ENCODE measurements at regions not wholly inside any gene's neighbourhood (a gene's known extent, or its start where the extent isn't known, plus 50 kb on each side); places are given as distances from the start of the nearest gene placed in this dataset.
"Not testable (repeated sequence)": the region's sequence is repeated elsewhere in the genome, so short reads cannot be mapped to it uniquely, and the experiment has no call there.

GRCh38 chr1:99062192-99062591 is 57.5 kb upstream of the PLPPR5 start:
- no peak for DNase-seq (ENCODE audit: low spot score)

DNA sequence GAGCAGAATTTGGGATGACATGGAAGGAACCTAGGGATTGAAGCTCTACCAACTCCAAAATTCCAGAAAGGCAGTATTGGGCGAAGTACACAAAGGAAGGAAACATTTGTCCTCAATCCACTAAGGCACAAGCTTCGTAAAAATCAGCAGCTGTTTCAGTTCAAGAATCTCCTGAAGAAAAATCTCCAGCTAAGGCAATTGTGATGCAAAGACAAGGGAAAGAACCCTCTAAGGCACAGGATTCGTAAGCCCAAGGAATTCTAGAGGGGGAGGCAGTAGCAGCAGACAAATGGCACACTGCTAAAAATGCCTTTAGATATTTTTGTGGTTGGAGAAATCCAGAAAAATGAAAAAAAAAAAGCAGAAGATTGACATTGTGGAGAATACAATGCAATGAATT is 64.5 kb upstream of the PLPPR5 start:
- DNase-seq (ENCODE audit: low spot score): no peak

- not testable (repeated sequence) for DNase-seq (ENCODE audit: low spot score)
Measured at GRCh38 chr1:99078529-99078928, 73.9 kb upstream of the PLPPR5 start.

DNA sequence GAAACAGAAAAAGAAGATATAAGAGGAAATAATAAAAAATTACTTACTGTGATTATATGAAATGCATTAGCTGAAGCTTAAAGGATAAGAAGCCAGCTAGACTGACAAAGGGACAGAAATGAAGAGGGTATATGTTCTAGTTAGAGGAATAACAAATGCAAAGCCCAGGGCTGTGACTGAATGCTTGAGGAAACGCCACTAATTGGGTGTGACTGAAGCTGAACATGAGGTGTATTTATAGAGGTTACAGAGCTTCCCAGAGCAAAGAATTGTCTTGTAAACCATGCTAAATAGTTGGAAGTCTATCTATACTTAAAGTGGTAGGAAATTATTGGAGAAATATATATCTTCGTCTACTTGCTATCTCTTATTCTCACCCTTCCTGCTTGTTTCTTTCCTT is 77.7 kb upstream of the PLPPR5 start:
- DNase-seq (ENCODE audit: low spot score): no peak

DNA sequence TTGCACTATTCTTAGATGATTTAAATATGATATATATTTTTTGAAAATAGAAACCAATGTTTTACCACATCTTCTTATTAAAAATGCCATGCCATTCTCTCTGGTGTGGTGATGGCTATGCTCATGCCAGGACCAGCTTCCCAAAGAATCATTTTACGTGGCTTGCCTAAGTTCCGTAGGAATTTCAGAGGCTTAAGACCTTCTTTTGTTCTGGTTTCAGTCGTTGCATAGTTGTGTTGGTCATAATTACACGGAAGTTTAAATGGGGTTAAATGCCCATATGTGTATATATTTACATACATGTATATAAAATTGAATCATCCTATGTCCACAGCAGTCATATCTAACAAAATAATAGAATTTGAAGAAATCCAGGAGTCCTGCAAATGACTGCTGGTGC is 78.7 kb upstream of the PLPPR5 start:
- no peak for DNase-seq (ENCODE audit: low spot score)

GRCh38 chr1:99084562-99084961 is 79.9 kb upstream of the PLPPR5 start:
- no peak for DNase-seq (ENCODE audit: low spot score)

- no peak for DNase-seq (ENCODE audit: low spot score)
Measured at GRCh38 chr1:99086057-99086456, 81.4 kb upstream of the PLPPR5 start.

GRCh38 chr1:99098589-99098988 is 93.9 kb upstream of the PLPPR5 start:
- no peak for DNase-seq (ENCODE audit: low spot score)

DNA sequence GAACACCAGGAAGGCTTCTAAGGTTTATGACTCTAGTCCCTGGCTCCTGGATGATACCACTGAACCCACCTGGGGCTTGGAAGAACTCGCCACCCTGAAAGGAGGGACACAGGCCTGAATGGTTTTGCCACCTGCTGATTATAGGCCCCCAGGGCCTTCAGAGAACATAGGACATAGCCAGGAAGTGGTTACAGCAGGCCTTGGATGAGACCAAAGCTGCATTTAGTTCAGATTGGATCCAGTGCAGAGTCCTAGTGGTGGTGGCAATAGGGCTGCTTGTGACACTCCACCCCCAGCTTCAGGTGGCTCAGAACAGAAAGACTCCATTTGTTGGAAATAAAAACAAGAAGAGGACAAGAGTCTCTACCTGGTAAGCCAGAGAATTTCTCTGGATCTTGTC is 101.6 kb upstream of the PLPPR5 start:
- no peak for DNase-seq (ENCODE audit: low spot score)

DNA sequence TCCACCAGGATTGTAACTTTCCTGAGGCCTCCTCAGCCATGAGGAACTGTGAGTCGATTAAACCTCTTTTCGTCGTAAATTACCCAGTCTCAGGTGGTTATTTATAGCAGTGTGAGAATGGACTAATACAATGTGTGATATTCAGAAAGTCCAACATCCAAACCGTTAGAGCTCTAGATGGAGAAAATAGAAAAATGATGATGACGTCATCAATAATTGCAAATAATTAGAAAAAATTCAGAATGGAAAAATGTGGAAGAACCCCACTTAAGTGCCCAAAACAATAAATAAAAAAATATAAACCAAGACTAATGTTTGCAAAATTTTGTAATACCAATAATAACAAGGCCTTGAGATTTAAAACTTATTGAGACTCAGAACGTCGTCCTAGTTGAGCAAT is 103.0 kb upstream of the PLPPR5 start:
- no peak for DNase-seq (ENCODE audit: low spot score)

- DNase-seq (ENCODE audit: low spot score): no peak
Measured at GRCh38 chr1:99110140-99111041, 105.7 kb upstream of the PLPPR5 start.

GRCh38 chr1:99115231-99115630 is 110.6 kb upstream of the PLPPR5 start:
- no peak for DNase-seq (ENCODE audit: low spot score)

DNA sequence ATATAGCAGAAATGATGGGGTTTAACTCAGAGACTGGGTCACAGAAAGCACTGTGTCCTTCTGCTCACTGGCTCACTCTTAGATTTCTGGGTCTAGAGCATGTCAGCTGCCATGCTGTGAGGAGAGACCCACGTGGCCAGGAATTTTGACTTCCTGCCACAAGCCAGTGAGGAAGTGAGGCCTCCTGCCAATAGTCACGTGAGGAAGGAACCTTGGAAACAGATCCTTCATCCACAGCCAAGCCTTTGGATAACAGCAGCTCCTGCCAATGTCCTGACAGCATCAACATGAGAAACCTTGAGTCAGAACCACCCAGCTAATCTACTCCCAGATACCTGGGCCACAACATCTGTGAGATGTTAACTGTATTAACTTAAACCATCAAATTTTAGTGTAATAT is 114.5 kb upstream of the PLPPR5 start:
- DNase-seq (ENCODE audit: low spot score): no peak

DNA sequence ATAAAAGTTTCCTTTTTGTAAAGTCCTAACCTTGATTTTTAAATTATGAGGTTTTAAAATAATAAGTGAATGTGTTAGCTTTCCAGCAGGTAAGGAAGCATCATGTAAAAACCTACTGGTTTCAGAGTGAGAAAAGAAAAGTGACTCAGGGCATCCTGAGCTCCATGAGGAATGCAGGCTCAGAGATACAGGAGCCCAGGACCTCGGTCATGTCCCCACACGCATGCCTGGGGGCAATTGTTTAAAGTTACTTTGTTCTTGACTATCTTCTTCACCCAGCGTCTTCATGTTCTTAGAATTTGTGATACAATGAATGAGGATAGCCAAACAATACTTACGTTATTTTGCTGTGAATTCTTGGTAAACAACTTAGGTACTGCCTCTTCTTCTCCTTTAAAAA is 117.4 kb upstream of the PLPPR5 start:
- DNase-seq (ENCODE audit: low spot score): no peak

DNA sequence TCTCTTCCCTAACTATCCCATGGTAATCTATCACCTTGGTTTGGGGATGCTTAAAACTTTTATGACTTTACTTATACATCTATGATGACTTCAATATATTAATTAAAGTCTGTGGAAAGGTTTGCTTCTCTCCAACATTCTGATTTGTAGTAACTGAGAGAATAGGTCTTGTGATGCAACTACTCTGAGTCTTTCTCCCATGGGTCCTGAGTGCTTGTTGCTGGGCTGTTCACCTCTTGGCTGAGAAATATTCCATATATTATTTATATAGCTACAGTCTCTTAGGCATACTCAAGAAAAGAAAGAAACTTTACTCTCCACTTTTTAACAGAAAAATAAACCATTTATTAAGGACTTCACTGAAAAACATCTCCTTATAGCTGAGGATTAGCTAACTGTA is 119.3 kb upstream of the PLPPR5 start:
- DNase-seq (ENCODE audit: low spot score): no peak

DNA sequence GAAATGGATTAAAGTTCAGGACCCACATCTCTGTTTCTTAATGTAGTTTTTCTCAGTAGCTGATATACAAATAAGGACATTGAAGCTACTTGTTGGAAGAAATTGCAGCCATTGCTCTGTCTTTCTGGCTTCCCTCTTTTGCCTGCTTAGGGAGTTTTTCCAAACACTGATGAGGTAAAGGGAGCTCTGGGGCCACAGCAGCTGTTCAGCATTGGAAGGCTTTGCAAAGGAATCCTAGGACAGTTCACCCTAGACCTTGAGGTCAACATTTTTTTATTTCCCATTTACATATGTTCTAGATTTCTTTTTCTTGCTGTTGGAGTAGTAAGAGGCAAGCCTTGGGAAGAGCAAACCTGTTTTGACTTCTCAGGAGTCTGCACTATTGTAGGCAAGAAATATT is 126.9 kb upstream of the PLPPR5 start:
- DNase-seq (ENCODE audit: low spot score): no peak

GRCh38 chr1:99133756-99134500 is 129.3 kb upstream of the PLPPR5 start:
- DNase-seq (ENCODE audit: low spot score): no peak

DNA sequence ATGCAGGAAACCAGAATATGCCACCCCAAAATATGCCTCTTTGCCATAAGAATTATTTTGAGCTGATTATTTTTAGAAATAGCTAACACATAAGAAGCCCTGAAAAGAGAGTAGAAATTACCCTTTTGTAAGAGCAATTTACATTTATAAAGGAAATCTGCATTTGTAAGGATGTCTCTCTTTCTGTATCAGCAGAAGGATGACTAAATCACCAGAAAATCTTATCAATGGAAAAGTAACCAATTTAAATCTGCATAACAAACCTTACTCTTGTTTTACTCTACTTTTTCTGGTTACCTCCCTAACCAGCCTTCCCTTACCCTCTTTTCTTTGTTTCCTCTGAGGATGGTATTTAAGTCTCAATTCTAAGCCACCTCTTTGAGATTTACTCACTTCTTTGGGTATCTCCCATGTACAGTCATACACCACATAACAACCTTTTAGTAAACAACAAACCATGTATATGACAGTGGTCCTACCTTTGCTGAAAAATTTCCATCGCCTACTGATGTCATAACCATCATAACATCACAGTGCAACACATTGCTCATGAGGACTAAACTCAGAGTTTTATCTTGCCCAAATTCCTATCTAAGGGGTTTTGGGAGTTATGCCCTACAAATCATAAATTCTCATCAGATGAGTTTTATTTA is 126.6 kb upstream of the PLPPR4 start:
- no peak for DNase-seq (ENCODE audit: low spot score)

GRCh38 chr1:99139876-99140275 is 124.4 kb upstream of the PLPPR4 start:
- DNase-seq (ENCODE audit: low spot score): no peak

DNA sequence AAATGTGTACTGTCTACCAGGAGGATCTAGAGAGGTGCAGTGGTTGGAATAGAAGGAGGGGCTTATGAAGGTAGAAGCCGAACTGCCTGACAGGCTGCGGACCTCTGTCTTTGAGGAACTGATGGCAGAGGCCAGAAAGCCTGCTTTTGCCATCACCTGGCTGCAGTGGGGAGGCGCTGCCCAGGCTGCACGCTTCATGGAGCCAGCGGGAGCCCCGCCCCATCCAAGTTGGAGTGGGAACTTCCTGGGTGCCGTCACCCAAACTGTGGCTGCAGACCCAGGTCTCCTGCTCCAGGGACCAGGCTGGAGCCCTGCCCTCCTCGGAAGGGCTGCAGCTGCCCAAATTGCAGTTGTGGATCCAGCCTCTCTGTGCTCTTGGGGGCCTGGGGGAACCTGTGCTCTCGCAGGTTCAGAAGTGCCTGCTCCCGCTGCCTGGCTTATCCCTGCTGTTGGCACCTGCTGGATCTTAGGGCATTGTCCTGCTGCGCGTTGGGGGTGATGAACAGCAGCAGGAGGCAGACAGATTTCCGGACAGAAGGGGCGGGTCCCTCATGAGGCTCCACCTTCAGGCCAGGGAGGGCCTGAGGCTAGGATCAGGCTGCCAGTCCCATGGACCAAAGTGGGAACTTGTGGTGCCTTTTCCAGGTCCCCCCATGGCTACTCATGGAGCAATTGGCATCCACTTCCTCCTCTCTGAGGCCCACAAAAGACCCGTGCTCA is 118.0 kb upstream of the PLPPR4 start:
- DNase-seq (ENCODE audit: low spot score): no peak

DNA sequence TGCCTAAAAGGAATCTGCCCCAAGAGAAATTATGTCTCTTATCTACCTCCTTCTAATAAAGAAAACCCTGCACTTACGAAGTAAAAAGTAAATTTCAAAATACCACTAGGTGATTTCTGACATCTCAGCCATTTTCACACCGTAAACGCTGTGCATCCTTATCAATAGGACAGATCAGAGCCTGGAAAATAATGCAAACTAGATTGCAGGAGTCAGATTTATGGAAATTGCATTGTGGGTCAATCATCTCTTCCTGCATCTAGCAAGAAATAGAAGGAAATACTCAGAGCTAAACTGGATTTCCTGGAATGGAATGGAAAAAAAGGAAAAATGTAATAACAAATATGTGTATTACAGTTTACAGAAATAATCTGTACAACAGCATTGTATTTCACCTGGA is 114.3 kb upstream of the PLPPR4 start:
- DNase-seq (ENCODE audit: low spot score): no peak

DNA sequence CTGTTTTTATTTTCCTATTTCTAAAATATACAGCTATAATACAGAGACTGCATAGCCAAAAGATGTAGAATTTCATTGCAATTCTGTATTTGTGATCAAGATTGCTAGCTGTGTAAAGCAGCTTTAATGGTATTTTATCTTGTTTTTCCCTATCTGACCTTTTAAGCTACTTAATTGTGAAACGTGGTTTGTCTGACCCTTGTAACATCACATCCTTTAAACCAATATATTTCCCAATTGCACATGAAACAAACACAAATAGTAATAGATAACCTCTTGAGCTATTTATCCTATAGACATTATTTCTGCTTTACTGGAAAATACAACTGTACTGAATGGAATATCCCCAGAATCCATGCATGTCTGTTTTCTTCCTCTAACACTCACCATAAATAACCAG is 112.2 kb upstream of the PLPPR4 start:
- DNase-seq (ENCODE audit: low spot score): no peak

Data from GM03348 (cell line).